SH-SY5Y (cell line): ENCODE measurements at regions not wholly inside any gene's neighbourhood (a gene's known extent, or its start where the extent isn't known, plus 50 kb on each side); places are given as distances from the start of the nearest gene placed in this dataset.

ENCODE experiments used
- GATA2 ChIP-seq: IDR thresholded peaks from 2 replicates; pipeline ENCODE4 v1.6.1; 2011; ENCODE audit warnings: mild to moderate bottlenecking, low read depth, low read length
- GATA3 ChIP-seq: IDR thresholded peaks from 2 replicates; pipeline ENCODE4 v1.6.1; 2011; ENCODE audit warnings: low read depth, mild to moderate bottlenecking, low read length, moderate library complexity

- no peak for TF ChIP-seq GATA3
- TF ChIP-seq GATA2 = no peak
Observed at GRCh38 chr11:26777372-26777808, 55.5 kb upstream of the SLC5A12 start.

- TF ChIP-seq GATA2 (no peak), GATA3 (no peak)
Observed at GRCh38 chr11:26778000-26778757, 56.3 kb upstream of the SLC5A12 start.

- TF ChIP-seq GATA2 = no peak
- no peak for TF ChIP-seq GATA3
Observed at GRCh38 chr11:26779074-26779865, 57.4 kb upstream of the SLC5A12 start.

GRCh38 chr11:26780376-26781085 lies 58.7 kb upstream of the SLC5A12 start:
- TF ChIP-seq GATA2 (no peak), GATA3 (no peak)

GRCh38 chr11:26782220-26782965 lies 60.5 kb upstream of the SLC5A12 start:
- TF ChIP-seq GATA2 (no peak), GATA3 (no peak)

- no peak for TF ChIP-seq GATA3
- no peak for TF ChIP-seq GATA2
Observed at GRCh38 chr11:26783997-26784396, 62.1 kb upstream of the SLC5A12 start.

GRCh38 chr11:26790738-26791137 lies 68.9 kb upstream of the SLC5A12 start:
- TF ChIP-seq GATA2 (no peak), GATA3 (no peak)

- TF ChIP-seq GATA3 (no peak), GATA2 (no peak; the same call in 1 of the 2 replicates)
Observed at GRCh38 chr11:26792941-26793340, 71.1 kb upstream of the SLC5A12 start.

GRCh38 chr11:26793487-26793886 lies 71.6 kb upstream of the SLC5A12 start:
- TF ChIP-seq GATA3 (peak; percentile 29; the same call in 1 of the 2 replicates), GATA2 (no peak)

- no peak for TF ChIP-seq GATA3
- TF ChIP-seq GATA2 = no peak
Observed at GRCh38 chr11:26801601-26802000, 79.7 kb upstream of the SLC5A12 start.

- no peak for TF ChIP-seq GATA3
- TF ChIP-seq GATA2 = no peak
Observed at GRCh38 chr11:26805001-26805400, 83.1 kb upstream of the SLC5A12 start.

GRCh38 chr11:26806219-26806618 lies 84.4 kb upstream of the SLC5A12 start:
- no peak for TF ChIP-seq GATA3
- TF ChIP-seq GATA2 = no peak

- no peak for TF ChIP-seq GATA2
- TF ChIP-seq GATA3 = no peak
Observed at GRCh38 chr11:26820739-26821138, 98.9 kb upstream of the SLC5A12 start.

GRCh38 chr11:26823963-26824362 lies 102.1 kb upstream of the SLC5A12 start:
- TF ChIP-seq GATA3 (no peak), GATA2 (no peak)
